ENCODE measurements at regions not wholly inside any gene's neighbourhood (a gene's known extent, or its start where the extent isn't known, plus 50 kb on each side); places are given as distances from the start of the nearest gene placed in this dataset.
"Not testable (repeated sequence)": the region's sequence is repeated elsewhere in the genome, so short reads cannot be mapped to it uniquely, and the experiment has no call there.

DNA sequence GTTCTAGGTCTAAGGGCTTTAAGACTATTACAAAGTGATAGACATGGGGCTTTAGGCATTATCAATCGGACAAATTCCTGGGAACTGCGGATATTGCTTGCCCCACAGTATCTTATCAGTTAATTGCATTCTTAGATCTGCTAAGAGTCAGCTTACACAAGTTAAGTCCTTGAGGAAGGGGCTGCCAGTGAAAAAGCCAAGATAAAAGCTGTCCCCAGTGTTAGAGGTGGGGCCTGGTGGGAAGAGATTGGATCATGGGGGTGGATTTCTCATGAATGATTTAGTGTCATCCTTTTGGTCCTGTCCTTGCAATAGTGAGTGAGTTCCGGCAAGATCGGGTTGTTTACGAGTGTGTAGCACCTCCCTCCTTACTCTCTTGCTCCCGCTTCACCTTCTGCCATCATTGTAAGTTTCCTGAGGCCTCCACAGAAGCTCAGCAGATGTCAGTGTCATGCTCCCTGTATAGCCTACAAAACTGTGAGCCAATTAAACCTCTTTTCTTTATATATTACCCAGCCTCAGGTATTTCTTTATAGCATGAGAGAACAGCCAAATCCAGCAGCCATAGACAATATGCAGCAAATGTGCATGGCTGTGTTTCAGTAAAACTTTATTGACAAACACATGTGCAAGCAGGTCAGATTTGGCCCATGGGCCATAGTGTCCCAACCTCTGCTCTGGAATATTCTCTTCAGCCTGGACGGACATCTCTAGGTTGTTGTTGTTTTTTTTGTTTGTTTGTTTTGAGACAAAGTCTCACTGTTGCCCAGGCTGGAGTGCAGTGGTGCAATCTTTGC lies 169.6 kb upstream of the CCZ1B start:
- peaks cover 18% of the 10 kb centered on the region for H3K9me3 Mint-ChIP-seq (ENCODE audit: unreplicated experiment)
- H3K27ac Mint-ChIP-seq (ENCODE audit: unreplicated experiment); H3K27me3 Mint-ChIP-seq (ENCODE audit: low read depth, unreplicated experiment); FAIRE-seq; H3K4me1 ChIP-seq (ENCODE audit: insufficient read depth, low read length); H3K4me2 ChIP-seq (ENCODE audit: low read length); H2AFZ ChIP-seq (ENCODE audit: low read depth, low read length); H3K9me3 ChIP-seq (ENCODE audit: insufficient read depth, low read depth, low read length); H3K27ac ChIP-seq (ENCODE audit: low read depth, low read length); H3K36me3 Mint-ChIP-seq (ENCODE audit: low read depth, unreplicated experiment); H3K27me3 ChIP-seq (ENCODE audit: insufficient read depth, low read length); DNase-seq (ENCODE audit: low read depth); H3K36me3 ChIP-seq (ENCODE audit: insufficient read depth, low read length); H3K4me3 ChIP-seq (ENCODE audit: insufficient read depth, low read depth, low read length); H3K4me3 Mint-ChIP-seq (ENCODE audit: unreplicated experiment); H3K4me1 Mint-ChIP-seq (ENCODE audit: low read depth, unreplicated experiment); H3K9ac ChIP-seq (ENCODE audit: low read length); H3K79me2 ChIP-seq (ENCODE audit: insufficient read depth, low read length); H4K20me1 ChIP-seq (ENCODE audit: insufficient read depth, low read length): not testable (repeated sequence)

DNA sequence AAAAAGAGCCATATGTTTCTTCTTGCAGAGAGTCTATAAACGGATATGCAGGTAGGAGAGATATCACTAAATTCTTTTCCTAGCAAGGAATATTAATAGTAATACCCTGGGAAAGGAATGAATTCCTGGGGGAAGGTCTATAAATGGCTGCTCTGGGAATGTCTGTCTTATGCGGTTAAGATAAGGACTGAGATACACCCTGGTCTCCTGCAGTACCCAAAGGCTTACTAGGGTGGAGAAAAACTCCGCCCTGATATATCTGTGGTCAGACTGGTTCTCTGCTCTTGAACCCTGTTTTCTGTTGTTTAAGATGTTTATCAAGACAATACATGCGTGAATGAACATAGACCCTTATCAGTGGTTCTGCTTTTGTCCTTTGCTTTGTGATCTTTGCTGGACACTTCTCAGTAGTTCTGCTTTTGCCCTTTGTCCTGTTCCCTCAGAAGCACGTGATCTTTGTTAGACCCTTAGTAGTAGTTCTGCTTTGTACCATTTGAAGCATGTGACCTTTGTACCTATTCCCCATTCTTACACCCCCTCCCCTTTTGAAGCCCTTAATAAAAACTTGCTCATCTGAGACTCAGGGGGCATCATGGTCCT lies 173.1 kb upstream of the CCZ1B start:
- not testable (repeated sequence) for H3K27me3 ChIP-seq (ENCODE audit: insufficient read depth, low read length); H3K4me1 Mint-ChIP-seq (ENCODE audit: low read depth, unreplicated experiment); H3K79me2 ChIP-seq (ENCODE audit: insufficient read depth, low read length); DNase-seq (ENCODE audit: low read depth); H3K36me3 ChIP-seq (ENCODE audit: insufficient read depth, low read length); H3K36me3 Mint-ChIP-seq (ENCODE audit: low read depth, unreplicated experiment); FAIRE-seq; H2AFZ ChIP-seq (ENCODE audit: low read depth, low read length); H3K9me3 ChIP-seq (ENCODE audit: insufficient read depth, low read depth, low read length); H3K4me2 ChIP-seq (ENCODE audit: low read length); H3K9ac ChIP-seq (ENCODE audit: low read length); H3K27ac ChIP-seq (ENCODE audit: low read depth, low read length); H3K4me3 Mint-ChIP-seq (ENCODE audit: unreplicated experiment); H3K27ac Mint-ChIP-seq (ENCODE audit: unreplicated experiment); H3K4me3 ChIP-seq (ENCODE audit: insufficient read depth, low read depth, low read length); H4K20me1 ChIP-seq (ENCODE audit: insufficient read depth, low read length); H3K4me1 ChIP-seq (ENCODE audit: insufficient read depth, low read length); H3K27me3 Mint-ChIP-seq (ENCODE audit: low read depth, unreplicated experiment)
- peaks cover 12% of the 10 kb centered on the region for H3K9me3 Mint-ChIP-seq (ENCODE audit: unreplicated experiment)

DNA sequence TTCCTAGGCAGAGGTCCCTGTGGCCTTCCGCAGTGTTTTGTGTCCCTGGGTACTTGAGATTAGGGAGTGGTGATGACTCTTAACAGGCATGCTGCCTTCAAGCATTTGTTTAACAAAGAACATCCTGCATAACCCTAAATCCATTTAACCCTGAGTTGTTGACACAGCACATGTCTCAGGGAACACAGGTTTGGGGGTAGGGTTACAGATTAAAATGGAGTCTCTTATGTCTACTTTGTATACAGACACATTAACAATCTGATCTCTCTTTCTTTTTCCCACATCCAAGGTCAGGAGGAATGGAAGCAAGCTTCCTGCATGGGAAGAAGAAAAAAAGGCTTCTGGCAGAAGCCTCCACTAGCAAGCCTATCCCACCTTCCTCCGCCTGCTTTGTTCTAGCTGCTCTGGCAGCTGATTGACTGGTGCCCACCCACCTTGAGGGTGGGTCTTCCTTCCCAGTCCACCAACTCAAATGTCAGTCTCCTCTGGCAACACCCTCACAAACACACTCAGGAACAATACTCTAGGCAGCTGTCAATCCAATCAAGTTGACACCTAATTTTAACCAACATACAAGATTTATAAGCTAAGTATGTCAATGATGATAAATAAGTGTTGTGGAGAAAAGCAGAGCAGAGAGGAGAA lies 176.5 kb upstream of the CCZ1B start:
- TF ChIP-seq, protein P1, sequence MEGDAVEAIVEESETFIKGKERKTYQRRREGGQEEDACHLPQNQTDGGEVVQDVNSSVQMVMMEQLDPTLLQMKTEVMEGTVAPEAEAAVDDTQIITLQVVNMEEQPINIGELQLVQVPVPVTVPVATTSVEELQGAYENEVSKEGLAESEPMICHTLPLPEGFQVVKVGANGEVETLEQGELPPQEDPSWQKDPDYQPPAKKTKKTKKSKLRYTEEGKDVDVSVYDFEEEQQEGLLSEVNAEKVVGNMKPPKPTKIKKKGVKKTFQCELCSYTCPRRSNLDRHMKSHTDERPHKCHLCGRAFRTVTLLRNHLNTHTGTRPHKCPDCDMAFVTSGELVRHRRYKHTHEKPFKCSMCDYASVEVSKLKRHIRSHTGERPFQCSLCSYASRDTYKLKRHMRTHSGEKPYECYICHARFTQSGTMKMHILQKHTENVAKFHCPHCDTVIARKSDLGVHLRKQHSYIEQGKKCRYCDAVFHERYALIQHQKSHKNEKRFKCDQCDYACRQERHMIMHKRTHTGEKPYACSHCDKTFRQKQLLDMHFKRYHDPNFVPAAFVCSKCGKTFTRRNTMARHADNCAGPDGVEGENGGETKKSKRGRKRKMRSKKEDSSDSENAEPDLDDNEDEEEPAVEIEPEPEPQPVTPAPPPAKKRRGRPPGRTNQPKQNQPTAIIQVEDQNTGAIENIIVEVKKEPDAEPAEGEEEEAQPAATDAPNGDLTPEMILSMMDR (IDR thresholded peaks at IDR 0.05; ENCODE audit: insufficient read depth, low read depth, low read length), result no peak
- TF ChIP-seq EZH2 (IDR thresholded peaks at IDR 0.05; ENCODE audit: insufficient read depth, low read length), result no peak
- Histone ChIP-seq H3K4me3 (ENCODE audit: insufficient read depth, low read depth, low read length) (no peak overlapping the region), H3K9ac (ENCODE audit: low read length) (no peak overlapping the region), H3K36me3 (ENCODE audit: insufficient read depth, low read length) (no peaks in the 10 kb centered on the region), H4K20me1 (ENCODE audit: insufficient read depth, low read length) (no peaks in the 10 kb centered on the region), H3K4me2 (ENCODE audit: low read length) (no peak overlapping the region), H3K79me2 (ENCODE audit: insufficient read depth, low read length) (no peaks in the 10 kb centered on the region), H2AFZ (ENCODE audit: low read depth, low read length) (no peak overlapping the region), H3K9me3 (ENCODE audit: insufficient read depth, low read depth, low read length) (no peaks in the 10 kb centered on the region), H3K27me3 (ENCODE audit: insufficient read depth, low read length) (no peaks in the 10 kb centered on the region), H3K4me1 (ENCODE audit: insufficient read depth, low read length) (no peaks in the 10 kb centered on the region), H3K27ac (ENCODE audit: low read depth, low read length) (no peak overlapping the region)
- H3K27me3 Mint-ChIP-seq (ENCODE audit: low read depth, unreplicated experiment), result no peaks in the 10 kb centered on the region
- H3K4me1 Mint-ChIP-seq (ENCODE audit: low read depth, unreplicated experiment), result no peaks in the 10 kb centered on the region
- H3K9me3 Mint-ChIP-seq (ENCODE audit: unreplicated experiment), result peaks cover 8% of the 10 kb centered on the region
- FAIRE-seq, result no peak
- H3K36me3 Mint-ChIP-seq (ENCODE audit: low read depth, unreplicated experiment), result no peaks in the 10 kb centered on the region
- no peak overlapping the region for H3K27ac Mint-ChIP-seq (ENCODE audit: unreplicated experiment)
- no peak for DNase-seq (ENCODE audit: low read depth)
- H3K4me3 Mint-ChIP-seq (ENCODE audit: unreplicated experiment), result no peak overlapping the region

Data from astrocyte (in vitro differentiated cells and primary cell).